ENCODE measurements at regions not wholly inside any gene's neighbourhood (a gene's known extent, or its start where the extent isn't known, plus 50 kb on each side); places are given as distances from the start of the nearest gene placed in this dataset.
"Not testable (repeated sequence)": the region's sequence is repeated elsewhere in the genome, so short reads cannot be mapped to it uniquely, and the experiment has no call there.

DNA sequence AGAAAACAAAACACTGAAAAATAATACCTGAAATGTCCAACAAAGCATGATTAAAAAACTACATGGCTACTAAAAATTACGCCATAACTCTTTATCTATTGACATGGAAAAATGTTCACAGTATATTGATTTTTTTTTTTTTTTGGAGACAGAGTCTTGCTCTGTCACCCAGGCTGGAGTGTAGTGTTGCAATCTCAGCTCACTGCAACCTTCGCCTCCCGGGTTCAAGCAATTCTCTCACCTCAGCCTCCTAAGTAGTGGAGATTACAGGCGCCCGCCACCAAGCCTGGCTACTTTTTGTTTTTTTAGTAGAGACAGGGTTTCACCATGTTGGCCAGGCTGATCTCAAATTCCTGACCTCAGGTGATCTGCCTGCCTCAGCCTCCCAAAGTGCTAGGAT is 96.8 kb downstream of the TRIM69 start:
- intact Hi-C loops (cut with DNase I); H3K4me1 ChIP-seq (ENCODE audit: insufficient read depth); DNase-seq; H3K4me3 ChIP-seq; H3K27ac ChIP-seq; H3K27me3 ChIP-seq; H3K9me3 ChIP-seq; H3K36me3 ChIP-seq: not testable (repeated sequence)
- WGBS, 3 donors, result 93 to 98% (median 93%) methylated on average over 5 of the region's 5 CpGs

DNA sequence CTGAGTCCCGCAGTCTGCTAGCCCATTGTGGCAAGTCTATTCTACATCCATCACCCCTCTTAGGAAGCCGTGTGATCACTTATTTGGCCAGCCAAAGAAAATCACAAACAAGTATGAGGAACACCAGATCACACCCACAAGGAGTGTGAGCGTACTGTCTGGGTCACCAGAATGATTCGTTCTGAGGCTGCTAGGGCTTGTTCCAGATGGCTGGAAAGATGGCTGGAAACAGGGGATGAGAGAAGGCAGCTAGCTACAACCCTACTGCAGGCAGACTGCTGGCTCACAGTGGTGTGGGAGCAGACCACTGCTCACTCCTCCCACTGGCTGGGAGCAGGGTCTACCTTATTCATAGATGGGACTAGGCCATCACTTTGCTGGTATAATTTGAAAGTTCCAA is 97.4 kb downstream of the TRIM69 start:
- H3K36me3 ChIP-seq; H3K4me3 ChIP-seq; H3K9me3 ChIP-seq; H3K27ac ChIP-seq; intact Hi-C loops (cut with DNase I); H3K27me3 ChIP-seq; H3K4me1 ChIP-seq (ENCODE audit: insufficient read depth); DNase-seq: not testable (repeated sequence)
- 74 to 82% (median 75%) methylated on average over 3 to 4 of the region's 4 CpGs for WGBS, 3 donors

DNA sequence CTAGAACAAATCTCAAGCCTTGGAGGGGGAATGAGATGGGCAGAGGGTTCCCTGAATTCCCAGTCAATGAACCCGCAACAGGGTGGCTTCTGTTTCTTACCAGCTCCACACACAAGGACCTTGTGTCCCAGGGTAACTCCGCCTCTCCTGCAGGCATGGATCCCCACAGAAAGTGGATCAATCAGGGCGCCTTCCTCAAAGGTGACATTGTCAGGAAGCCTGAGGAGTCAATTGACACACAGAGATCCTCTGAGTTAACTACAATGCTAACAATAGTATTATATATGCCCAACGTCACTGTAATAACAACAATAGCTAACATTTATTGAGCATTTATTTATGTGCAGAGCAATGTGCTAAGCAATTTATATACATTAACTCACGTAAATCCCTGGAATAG is 98.8 kb downstream of the TRIM69 start:
- H3K4me3 ChIP-seq; H3K27me3 ChIP-seq; intact Hi-C loops (cut with DNase I); H3K9me3 ChIP-seq; H3K4me1 ChIP-seq (ENCODE audit: insufficient read depth); H3K36me3 ChIP-seq; DNase-seq; H3K27ac ChIP-seq: not testable (repeated sequence)
- 89 to 97% (median 96%) methylated on average over 4 to 5 of the region's 5 CpGs for WGBS, 3 donors

DNA sequence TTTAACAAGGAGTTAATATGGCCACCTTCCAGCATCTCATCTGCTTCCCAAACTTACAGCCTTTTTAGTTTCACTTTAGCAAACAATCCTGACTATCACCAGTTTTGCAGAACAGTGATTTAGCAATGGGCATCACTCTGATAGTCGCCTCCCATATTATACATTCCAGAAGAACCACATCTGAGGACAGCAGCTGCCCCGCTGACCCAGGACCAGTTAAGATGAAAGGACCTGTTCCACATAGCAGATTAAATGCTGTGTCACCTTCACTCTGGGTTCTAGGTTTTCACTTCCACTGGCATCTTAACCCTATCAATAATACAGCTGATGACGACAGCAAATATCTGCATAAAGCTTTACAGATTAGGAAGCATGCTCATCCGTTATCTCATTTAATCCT is 99.8 kb downstream of the TRIM69 start:
- Histone ChIP-seq H3K27me3 (no peaks in the 10 kb centered on the region), H3K4me3 (no peak overlapping the region), H3K36me3 (no peaks in the 10 kb centered on the region), H3K4me1 (ENCODE audit: insufficient read depth) (no peaks in the 10 kb centered on the region), H3K9me3 (no peaks in the 10 kb centered on the region), H3K27ac (no peak overlapping the region)
- DNase-seq, result no peak
- no peak for TF ChIP-seq EP300 (IDR thresholded peaks at IDR 0.05)
- no peak for TF ChIP-seq POLR2A (IDR thresholded peaks at IDR 0.05)
- TF ChIP-seq, protein P1, sequence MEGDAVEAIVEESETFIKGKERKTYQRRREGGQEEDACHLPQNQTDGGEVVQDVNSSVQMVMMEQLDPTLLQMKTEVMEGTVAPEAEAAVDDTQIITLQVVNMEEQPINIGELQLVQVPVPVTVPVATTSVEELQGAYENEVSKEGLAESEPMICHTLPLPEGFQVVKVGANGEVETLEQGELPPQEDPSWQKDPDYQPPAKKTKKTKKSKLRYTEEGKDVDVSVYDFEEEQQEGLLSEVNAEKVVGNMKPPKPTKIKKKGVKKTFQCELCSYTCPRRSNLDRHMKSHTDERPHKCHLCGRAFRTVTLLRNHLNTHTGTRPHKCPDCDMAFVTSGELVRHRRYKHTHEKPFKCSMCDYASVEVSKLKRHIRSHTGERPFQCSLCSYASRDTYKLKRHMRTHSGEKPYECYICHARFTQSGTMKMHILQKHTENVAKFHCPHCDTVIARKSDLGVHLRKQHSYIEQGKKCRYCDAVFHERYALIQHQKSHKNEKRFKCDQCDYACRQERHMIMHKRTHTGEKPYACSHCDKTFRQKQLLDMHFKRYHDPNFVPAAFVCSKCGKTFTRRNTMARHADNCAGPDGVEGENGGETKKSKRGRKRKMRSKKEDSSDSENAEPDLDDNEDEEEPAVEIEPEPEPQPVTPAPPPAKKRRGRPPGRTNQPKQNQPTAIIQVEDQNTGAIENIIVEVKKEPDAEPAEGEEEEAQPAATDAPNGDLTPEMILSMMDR (IDR thresholded peaks at IDR 0.05), result no peak
- 42 to 75% (median 46%) methylated on average over 4 of the region's 4 CpGs for WGBS, 3 donors
- intact Hi-C loops (cut with DNase I), result no loop called here

DNA sequence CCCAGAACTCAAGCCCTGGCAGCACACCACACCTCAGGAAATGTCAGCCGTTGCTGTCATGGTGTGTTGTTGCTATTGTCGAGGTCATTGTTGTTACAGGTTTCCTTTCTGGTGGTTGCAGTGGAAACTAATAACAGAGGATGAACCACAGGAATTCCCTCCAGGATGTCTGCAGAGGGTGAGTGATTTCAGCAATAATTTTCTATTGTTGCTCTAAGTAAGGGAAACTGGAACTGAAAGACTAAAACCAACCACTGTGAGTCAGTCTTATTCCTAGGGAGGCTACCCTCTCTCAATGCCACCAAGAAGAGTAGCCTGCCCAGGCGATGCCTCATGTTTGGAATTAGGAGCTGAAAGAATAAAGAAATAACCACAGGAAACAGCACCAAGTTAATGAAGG is 102.6 kb downstream of the TRIM69 start:
- WGBS, 3 donors, result 58 to 63% (median 59%) methylated on average over 3 of the region's 3 CpGs
- DNase-seq; H3K9me3 ChIP-seq; H3K4me1 ChIP-seq (ENCODE audit: insufficient read depth); H3K36me3 ChIP-seq; intact Hi-C loops (cut with DNase I); H3K27me3 ChIP-seq; H3K27ac ChIP-seq; H3K4me3 ChIP-seq: not testable (repeated sequence)

DNA sequence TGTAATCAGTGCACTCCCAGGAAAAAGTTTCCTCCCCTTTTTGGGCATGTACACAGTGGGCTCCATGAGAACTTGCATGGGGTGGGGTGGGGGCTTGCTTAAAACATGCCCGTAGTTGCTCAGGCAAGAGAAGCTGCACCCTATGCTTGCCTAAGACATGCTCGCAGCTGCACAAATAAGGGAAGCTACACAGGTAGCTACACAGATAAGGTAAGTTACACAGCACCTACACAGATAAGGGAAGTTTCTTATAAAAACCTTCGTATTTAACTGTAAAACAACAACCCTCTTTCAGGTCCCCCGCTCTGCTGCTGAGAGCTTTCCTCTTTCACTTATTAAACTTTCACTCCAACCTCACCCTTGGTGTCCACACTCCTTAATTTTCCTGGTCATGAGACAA is 105.4 kb downstream of the TRIM69 start:
- 69 to 88% (median 71%) methylated on average over 4 of the region's 4 CpGs for WGBS, 3 donors
- H3K27ac ChIP-seq; intact Hi-C loops (cut with DNase I); DNase-seq; H3K4me1 ChIP-seq (ENCODE audit: insufficient read depth); H3K4me3 ChIP-seq; H3K9me3 ChIP-seq; H3K27me3 ChIP-seq; H3K36me3 ChIP-seq: not testable (repeated sequence)

DNA sequence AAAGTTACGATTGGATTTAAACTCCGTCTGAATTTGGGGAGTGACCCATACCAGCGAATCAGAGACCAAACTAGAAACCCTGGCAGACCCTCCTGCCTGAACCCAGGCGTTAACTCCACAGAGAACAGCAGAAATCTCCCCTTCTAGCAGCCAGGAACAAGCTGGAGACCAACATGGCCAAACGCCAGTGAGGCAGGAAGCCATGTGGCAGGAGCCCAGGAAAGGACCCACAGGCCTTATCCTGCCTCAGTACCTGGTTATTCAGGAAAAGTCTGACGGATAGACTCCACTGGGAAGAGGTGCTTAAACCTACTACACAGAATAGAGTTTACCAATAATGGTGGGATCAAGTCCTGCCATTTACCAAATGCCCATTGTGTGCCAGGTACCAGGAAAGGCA is 106.6 kb downstream of the TRIM69 start:
- H3K27ac ChIP-seq; H3K4me3 ChIP-seq; H3K4me1 ChIP-seq (ENCODE audit: insufficient read depth); H3K9me3 ChIP-seq; H3K36me3 ChIP-seq; H3K27me3 ChIP-seq; intact Hi-C loops (cut with DNase I); DNase-seq: not testable (repeated sequence)
- 69 to 70% (median 69%) methylated on average over 6 of the region's 6 CpGs for WGBS, 3 donors

DNA sequence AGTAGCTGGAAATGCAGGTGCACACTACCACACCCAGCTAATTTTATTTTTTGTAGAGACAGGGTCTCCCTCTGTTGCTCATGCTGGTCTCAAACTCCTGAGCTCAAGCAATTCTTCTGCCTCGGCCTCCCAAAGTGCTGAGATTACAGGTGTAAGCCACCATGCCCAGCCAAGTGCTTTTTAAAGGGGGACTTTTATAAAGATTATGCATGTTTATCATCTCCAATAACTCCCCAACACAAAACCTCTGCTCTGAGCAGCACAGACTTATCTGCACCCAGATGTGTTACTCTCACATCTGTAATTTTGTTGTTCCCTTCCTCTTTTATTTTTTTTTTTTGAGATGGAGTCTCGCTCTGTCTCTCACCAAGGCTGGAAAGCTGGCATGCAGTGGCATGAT is 108.6 kb downstream of the TRIM69 start:
- H3K27ac ChIP-seq; H3K36me3 ChIP-seq; DNase-seq; H3K4me1 ChIP-seq (ENCODE audit: insufficient read depth); intact Hi-C loops (cut with DNase I); H3K9me3 ChIP-seq; H3K27me3 ChIP-seq; H3K4me3 ChIP-seq: not testable (repeated sequence)
- 88 to 92% (median 90%) methylated on average over 2 of the region's 2 CpGs for WGBS, 3 donors

DNA sequence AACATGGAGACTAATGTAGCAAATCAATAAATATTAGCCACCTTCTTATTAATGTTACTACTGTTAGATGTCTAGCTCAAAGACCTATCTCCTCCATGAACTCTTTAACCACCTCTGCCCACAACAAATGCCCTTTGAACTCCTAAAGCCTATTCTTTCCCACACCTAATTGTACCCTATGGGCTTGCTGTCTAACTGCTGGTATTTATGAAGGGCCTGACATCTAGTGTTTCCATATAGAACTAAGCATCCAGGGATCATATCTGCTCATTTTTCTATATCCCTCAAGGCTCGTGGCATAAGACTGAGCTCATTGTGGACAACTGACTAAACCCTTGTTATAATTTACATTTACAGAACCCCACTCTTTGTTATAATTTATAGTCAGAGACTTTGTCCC is 109.8 kb downstream of the TRIM69 start:
- 59 to 67% methylated on average over 1 of the region's 1 CpG; no CpG with 5 or more reads in 1 of the 3 donors for WGBS, 3 donors
- H3K27ac ChIP-seq; H3K4me1 ChIP-seq (ENCODE audit: insufficient read depth); H3K27me3 ChIP-seq; H3K4me3 ChIP-seq; H3K36me3 ChIP-seq; H3K9me3 ChIP-seq; DNase-seq; intact Hi-C loops (cut with DNase I): not testable (repeated sequence)

DNA sequence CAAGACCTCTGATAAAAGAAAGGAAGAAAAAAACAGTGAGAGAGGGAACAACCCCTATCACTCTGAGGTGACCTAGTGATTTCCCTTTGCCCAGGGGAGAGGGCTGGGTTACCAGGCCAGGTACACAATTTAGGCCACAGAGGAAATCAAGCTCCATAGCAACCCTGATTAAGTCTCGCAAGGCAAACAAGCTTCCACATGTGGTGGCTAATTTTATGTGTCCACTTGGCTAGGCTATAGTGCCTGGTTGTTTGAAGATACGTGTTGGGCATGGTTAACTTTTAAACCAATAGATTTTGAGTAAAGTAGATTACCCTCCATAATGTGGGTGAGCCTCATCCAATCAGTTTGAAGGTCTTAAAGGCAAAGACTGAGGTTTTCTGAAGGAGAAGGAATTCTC is 108.9 kb upstream of the TERB2 start:
- H3K27ac ChIP-seq; H3K4me1 ChIP-seq (ENCODE audit: insufficient read depth); H3K27me3 ChIP-seq; DNase-seq; H3K4me3 ChIP-seq; intact Hi-C loops (cut with DNase I); H3K36me3 ChIP-seq; H3K9me3 ChIP-seq: not testable (repeated sequence)
- WGBS, 3 donors, result 88 to 100% (median 92%) methylated on average over 1 to 2 of the region's 2 CpGs

DNA sequence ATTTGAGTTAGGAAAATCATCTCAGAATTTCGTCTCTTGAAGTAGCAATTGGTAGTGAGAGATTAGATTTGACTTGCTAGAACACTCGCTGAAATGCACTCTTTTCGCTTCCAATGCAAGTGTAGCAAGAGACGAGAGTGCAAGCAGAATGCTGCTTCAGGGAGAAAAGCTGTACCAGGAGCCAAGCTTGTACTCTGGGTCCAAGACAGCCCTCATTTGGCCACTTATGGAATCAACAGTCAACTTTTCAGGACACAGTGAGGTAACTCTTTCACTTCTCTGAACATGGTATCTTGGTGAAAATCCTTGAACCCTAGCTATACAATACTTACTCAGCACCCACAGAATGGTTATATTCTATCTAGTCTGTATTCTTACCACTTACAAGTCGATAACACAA is 107.6 kb upstream of the TERB2 start:
- H3K9me3 ChIP-seq; DNase-seq; H3K36me3 ChIP-seq; intact Hi-C loops (cut with DNase I); H3K4me1 ChIP-seq (ENCODE audit: insufficient read depth); H3K27me3 ChIP-seq; H3K27ac ChIP-seq; H3K4me3 ChIP-seq: not testable (repeated sequence)
- WGBS, 3 donors, result 66 to 74% (median 67%) methylated on average over 5 of the region's 5 CpGs
